HG03565 (cell line): ENCODE measurements at regions not wholly inside any gene's neighbourhood (a gene's known extent, or its start where the extent isn't known, plus 50 kb on each side); places are given as distances from the start of the nearest gene placed in this dataset.
A peak's percentile ranks its signal among the peaks of the same experiment; 100 is the strongest.
"Not testable (repeated sequence)": the region's sequence is repeated elsewhere in the genome, so short reads cannot be mapped to it uniquely, and the experiment has no call there.

Source experiments
- ATAC-seq: cut with Tn5 transposase; IDR thresholded peaks from one replicate; pipeline ENCODE4 v1.9.1; 2021; ENCODE audit warnings: mild to moderate bottlenecking, moderate library complexity; ENCODE audit not compliant: unreplicated experiment

DNA sequence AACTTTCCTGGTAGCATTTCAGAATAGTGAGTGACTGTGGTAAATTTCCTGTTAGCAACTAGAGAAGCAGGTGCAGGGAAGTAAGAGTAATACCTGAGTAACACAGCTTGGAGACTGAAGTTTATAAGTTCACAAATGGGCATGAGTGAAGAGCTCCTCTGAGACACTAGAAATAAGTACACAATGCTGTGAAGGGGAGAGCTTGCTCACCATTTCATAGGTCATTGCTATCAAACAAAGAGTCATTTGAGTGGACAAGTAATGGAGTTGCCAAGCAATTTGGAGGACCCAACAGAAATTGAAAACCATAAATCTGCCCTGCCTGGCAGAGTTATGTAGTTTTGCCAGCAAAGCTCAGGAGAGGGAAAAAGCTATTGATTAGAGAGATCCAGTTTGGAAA lies 523.6 kb downstream of the TRAM1L1 start:
- ATAC-seq, result no peak

DNA sequence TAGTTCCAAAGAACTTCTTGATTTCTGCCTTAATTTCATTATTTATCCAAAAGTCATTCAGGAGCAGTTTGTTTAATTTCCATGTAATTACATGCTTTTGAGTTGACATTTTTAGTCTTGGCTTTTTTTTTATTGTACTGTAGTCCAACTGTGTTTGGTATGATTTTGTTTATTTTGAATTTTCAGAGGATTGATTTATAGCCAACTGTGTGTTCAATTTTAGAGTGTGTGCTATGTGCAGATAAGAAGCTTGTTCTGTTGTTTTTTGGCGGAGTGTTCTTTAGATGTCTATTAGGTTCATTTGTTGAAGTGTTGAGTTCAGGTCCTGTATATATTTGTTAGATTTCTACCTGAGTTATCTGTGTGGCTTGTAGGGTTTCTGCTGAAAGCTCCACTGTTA lies 533.6 kb downstream of the TRAM1L1 start:
- ATAC-seq, result no peak

DNA sequence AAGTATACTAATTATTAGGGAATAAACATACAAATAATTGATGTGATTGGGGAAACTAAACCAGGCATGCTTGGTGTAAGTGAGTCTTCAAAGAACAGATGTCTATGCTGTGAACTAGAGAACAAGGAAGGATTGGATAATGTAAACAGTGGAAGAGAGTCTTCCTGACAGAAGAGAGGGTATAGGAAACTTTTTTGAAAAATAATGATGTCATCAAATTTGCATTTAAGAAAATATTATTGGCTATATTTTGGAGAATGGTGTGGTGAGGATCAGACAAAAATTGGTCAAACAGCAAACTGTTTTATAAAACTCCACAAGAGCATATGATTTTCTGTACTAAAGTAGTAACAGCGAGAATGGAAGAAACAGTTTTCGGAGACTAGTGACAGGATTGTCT lies 537.7 kb downstream of the TRAM1L1 start:
- ATAC-seq, result no peak

DNA sequence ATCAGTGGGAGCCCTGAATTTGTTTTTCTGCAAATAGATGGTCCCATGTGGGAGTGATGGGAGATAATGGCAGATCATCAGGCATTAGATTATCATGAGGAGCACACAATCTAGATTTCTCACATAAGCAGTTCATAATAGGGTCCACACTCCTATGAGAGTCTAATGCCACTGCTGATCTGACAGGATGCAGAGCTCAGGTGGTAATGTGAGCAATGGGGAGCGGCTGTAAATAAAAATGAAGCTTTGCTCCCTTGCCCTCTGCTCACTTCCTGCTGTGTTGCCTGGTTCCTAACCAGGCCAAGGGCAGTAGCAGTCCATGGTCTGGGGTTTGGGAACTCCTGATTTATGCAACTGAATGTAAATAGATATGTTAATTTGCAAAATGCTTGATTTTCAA lies 538.6 kb downstream of the TRAM1L1 start:
- ATAC-seq, result no peak

DNA sequence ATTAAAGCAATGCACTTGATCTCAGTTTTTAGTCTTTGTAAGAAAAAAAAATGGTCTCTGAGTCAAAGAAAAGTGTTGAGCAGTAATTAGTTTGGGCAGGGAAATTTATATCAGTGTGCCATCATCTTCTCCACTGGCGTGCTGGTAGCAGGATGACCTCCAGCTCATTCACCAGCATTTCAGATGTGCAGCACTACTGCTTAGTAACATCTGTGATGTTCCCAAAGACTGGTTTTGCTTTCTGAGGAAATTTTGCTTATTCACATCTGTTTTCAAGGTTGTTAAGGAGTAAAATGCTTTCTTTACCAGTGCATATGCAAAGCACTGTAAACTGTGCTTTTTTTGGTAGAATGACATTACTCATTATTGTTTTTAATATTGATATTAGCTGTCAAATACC lies 540.4 kb downstream of the TRAM1L1 start:
- ATAC-seq, result no peak

DNA sequence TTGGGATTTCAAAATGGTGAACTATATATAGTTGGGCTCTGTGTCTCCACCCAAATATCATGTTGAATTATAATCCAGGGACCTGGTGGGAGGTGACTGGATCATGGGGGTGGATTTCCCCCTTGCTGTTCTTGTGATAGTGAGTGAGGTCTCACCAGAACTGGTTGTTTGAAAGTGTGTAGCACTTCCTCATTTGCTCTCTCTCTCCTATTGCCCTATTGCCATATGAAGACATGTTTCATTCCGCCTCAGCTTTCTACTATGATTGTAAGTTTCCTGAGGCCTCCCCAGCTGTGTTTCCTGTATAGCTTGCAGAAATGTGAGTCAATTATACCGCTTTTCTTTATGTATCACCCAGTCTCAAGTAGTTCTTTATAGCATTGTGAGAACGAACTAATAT lies 545.6 kb downstream of the TRAM1L1 start:
- no peak for ATAC-seq

DNA sequence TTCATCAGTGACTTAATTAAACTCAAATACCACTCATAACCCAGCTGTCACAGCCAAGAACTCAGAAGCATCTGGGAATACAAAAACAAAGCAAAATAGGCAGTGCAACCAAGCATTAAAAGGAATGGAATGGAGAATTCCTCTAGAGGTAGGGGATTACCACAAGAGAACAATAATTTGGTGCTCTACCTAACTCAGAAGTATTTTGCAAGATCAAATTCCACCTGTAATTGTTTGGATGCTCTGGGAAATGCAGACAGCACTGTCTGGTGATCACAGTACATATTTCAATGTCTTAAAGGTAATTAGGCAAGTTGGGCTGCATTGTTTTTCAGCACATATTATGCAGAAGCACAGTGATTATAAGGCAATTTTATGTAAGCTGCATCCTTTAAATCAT lies 547.5 kb downstream of the TRAM1L1 start:
- ATAC-seq, result no peak

DNA sequence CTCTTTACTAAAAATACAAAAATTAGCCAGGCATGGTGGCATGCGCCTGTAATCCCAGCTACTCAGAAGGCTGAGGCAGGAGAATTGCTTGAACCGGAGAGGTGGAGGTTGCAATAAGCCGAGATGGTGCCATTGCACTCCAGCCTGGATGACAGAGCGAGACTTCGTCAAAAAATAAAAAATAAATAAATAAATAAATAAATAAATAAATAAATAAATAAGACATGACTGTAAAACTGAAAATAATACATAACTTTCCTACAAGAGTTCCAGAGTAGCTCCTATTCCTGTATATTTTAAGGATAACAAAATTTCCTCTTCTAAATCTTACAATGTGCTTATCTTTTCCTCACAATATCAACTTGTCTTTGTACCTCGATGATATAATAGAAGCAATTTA lies 549.4 kb downstream of the TRAM1L1 start:
- ATAC-seq, result not testable (repeated sequence)

DNA sequence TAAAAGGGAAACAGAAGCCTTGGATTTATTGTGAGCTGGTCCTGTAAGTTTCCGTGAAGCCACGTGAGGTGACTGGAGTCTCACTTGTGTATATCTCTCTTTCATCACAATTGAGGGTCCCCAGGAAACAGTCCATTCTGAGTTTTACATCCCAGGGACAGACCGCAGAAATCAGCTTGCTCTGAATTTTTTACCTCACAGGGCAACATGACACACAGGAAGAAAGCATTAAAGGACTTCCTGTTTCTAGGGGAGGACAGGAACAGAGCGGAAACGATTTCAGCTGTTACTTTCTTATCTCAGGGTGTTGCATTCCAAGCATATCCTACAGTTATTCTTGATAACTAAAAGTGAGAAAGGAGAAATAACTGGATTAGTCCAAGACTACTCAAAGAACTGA lies 553.5 kb downstream of the TRAM1L1 start:
- peak; percentile 67 for ATAC-seq

DNA sequence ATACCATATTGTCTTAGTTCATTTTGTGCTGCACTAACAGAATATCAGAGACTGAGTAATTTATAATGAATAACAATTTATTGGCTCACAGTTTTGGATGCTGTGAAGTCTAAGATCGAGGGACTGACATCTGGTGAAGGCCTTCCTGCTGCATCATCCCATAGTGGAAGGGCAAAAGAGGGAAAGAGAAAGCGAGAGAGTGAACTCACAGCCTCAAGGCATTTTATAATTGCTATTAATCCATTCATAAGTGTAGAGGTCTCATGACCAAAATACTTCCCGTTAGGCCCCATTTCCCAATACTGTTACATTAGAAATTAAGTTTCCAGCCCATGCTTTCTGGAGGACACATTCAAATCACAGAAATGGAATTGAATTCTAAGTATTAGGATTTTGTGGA lies 554.4 kb downstream of the TRAM1L1 start:
- no peak for ATAC-seq

DNA sequence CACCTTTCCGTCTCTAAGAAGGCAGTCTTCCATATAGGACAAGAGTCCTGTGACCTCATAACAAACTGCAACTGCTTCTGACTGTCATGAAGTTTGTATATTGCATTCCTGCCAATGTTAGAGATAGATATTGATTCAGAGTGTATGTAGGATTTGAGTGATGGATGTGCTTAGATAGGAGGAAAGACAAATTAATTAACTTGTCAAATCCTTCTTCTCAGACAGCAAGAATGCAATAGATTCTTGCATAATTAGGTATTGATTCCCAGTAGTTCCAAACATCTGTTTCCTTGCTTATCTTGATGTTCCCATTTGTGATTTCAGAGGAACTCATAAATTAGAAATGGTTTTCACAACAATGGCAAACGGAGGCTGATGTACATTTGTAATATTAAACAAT lies 555.3 kb downstream of the TRAM1L1 start:
- no peak for ATAC-seq

DNA sequence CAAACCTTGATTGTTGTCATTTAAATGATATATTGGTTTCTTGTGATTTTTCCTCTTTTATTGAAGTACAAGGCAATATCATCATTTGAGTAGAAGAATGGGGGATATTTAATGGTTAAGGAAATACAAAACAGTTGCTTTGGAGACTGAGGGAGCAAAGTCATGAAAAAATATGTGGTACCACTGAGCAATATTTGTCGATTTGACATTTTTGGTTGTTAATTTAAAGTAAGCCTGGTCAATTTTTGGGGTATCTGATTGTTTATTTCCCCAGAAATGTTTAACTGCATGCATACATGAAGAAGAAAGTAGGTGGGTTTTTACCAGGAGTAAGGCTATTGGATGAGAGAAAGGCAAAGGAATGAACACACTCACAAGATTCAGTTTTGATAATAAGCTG lies 556.2 kb downstream of the TRAM1L1 start:
- ATAC-seq, result no peak

DNA sequence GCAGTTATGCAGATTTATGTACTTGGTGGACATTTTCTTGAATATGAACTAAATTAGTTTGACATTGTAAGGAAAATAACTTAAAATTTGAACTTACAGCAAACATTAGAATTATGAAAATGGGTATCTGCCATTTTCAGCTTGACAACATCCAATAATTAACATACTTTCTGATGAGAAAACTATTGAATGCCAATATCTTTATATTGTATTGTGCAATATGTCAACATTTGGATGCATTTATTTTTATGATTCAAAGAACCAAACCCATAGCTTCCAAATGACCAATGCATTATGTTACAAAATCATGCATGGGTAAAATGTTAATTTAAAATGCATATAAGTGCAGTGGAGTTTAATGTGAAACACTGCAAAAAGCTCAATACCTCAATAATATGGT lies 562.5 kb downstream of the TRAM1L1 start:
- ATAC-seq, result no peak

DNA sequence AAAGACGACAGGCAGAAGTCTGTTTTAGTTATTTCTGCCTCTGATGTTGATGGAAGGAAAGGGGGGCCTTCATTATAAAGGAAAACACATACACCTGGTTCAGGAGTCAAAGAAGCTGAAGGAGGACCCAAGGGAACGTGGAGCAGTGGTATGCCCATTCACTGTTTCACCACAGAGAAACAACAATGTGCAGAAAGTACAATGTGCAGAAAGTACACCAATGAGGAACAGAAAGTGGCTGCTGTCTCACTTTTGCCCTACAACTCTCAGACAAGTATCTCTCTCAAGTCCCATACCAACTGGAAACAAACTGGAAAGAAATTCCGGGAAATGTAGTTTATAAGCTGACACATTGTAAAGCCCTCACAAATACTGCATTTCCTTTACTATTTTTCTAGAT lies 564.5 kb downstream of the TRAM1L1 start:
- no peak for ATAC-seq

DNA sequence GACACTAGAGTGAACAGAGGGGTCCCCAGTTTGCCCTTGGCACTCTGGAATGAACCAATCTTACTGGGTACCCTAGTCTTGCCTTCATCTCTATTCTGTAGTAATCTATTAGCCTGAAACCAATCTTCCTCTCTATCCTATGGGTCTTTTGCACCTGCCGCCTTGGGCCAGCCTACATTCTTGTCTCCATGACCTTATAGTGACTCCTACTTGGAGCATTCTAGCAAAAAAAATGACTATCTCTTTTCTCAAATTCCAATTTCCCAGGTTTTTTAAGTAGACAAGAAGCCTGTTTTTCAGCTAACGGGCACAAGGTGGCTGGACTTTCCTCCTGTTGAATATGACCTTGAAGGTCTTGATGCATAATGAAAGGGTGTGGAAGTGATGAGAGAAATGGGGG lies 568.7 kb downstream of the TRAM1L1 start:
- no peak for ATAC-seq

DNA sequence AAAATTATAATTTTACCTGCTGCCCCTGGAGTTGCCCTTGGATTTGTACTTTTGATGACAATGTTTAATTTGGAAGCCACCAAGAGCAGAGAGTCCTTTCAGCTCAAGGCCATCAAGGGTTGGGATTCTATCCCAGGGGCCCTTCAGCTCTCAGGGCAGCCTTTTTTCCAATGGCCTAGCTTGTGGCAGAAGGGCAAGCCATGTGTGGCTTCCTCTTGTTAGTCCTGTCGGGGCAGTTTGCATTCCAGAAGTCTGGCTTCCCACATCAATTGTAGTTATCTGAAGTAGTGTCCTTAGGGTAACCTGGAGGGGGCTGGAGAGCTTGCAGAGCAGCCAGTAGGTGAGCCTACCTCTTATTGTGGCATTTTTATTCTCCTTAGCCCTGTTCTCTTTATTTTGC lies 569.4 kb downstream of the TRAM1L1 start:
- ATAC-seq, result no peak

DNA sequence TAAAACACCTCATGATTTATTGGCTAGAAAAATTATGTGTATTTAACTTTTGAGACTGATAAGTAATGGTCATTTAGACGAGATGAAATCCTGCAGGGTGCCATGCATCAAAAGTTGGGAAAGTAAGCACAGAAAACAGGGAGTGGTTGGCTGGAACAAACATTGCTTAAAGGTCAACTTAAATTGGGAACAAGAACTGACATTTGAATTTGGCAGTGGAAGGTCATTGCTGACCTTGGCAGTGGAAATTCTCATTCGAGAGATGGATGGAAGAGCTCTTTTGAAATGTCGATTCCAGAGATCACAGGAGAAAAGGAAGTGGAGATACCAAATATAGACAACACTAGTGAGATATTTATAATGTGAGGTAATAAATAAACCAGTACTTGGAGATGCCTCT lies 572.8 kb downstream of the TRAM1L1 start:
- no peak for ATAC-seq

DNA sequence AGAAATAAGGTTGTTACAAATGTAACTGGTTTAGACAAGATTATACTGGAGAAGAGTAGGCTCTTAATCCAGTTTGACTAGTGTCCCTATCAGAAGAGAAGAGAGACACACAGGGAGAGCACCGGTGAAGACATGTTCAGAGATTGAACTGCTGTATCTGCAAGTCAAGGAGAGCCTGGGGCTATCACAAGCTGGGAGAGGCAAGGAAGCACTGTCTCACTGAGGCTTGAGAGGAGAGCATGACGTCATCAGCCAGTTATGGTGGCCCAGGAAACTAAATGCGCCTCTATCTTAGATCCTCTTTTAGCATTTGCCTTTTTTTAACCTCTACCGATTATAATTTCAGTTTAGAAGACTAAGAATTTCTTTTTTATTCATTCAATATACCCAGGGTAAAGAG lies 583.4 kb downstream of the TRAM1L1 start:
- no peak for ATAC-seq

DNA sequence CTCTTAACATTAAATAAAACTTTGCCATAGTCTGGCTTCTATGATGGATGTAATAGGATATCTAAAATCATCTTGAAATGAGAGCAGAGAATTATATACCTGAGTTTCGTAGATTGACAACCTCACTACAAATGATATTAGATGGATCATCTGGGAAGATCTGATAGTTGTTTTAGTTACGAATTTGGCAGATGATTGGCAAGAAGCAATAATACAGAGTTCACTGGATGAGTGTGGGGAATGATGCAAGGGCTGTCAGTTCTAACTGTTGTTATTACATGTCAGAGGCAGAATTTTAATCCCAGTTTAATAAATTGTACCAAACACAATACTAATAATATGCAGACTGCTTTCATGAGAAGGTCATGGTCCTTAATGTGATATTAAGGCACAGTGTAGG lies 585.2 kb downstream of the TRAM1L1 start:
- ATAC-seq, result no peak

DNA sequence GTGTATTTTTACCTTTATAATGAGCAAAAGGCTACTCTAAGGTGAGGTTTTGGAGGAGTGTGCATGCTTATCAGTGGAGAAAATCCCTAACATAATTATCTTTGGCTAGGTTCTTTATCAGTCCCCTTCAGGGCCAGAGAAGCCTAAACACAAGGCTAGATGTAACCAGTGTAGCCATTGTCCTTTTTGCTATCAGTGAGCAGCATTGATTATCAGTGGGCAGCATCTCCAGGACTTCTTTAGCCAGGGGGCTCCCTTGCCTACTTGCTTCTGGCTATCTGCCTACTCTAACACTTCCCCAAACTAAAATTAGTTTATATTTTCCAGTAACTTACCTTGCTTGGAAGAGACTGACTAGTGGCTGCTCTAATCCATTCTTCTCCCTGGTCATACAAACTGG lies 595.6 kb downstream of the TRAM1L1 start:
- no peak for ATAC-seq

DNA sequence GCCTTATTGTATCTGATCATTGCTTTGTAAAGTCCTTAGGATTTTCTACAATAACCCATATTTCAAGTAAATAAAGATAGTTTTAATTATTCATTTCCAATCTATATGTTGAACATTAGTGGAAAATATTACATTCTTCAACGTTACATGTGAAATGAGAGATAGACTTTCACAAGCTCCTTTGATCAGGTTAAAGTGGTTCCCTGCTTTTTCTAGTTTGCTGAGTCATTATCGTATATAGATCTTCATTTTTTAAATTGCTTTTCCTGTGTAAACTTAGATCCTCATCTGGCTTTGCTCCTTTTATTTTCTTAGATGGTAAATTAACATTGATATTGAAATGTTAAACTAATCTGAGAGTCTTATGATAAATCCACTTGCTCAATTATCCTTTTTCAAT lies 599.0 kb downstream of the TRAM1L1 start:
- ATAC-seq, result no peak

DNA sequence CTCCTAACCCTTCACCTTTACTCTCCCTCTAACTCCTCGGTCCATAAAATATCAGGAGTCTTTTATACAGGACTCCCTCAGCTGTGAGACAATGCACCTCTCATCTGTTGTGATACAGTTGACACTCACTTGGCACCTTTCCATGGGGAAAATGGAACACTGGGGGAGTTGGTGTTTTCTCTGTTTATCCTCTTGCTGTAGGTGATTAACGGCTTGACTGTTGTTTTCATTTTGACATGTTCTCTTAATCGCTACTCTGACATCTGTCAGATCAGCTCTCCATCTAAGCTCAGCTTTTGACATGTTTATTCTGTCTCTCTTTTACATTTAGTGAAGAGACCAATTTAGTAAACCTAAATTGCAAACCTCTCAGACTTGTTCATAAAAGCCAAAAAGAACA lies 604.8 kb downstream of the TRAM1L1 start:
- ATAC-seq, result no peak

DNA sequence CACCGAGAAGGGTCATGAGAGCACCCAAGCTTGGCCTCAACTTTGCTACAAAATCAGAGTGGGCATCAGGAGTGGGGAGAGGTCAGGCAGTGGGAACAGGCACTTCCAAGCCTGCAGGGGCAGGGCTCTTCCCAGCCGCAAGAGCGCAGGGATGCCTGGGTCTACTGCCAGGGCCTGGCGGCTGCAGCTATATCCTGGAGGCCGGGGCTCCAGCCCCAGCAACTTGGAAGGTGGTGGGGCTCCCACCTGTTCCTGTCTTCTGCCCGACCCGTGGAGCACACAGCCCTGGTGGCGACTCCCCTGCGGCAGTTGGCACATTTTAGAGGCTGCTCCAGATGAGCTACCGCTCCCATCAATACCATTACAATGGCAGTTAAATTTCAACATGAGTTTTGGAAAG lies 607.0 kb downstream of the TRAM1L1 start:
- ATAC-seq, result no peak

DNA sequence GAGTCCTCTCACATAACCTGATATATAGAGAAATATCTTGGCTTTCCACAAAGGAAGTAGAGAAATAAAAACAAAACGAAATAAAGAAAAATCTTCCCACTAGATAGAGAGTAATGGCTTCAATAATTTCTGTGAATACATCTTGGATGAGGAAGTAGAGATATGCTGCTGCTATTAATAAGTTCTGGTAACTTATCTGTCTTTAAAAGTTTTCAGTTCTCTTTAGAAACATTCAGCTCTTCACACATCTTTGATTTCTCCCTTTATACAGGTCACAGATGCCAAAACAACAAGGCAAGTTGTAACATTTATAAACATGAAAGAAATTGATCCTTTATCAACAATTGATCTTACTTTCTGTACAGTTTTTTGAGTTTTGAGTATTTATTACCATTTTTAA lies 615.8 kb downstream of the TRAM1L1 start:
- peak; percentile 81 for ATAC-seq
